HPDE6-E6E7 (cell line): ENCODE measurements at regions not wholly inside any gene's neighbourhood (a gene's known extent, or its start where the extent isn't known, plus 50 kb on each side); places are given as distances from the start of the nearest gene placed in this dataset.

Source experiments
- DNase-seq: peaks from one replicate; pipeline ENCODE4 v3.0.0; 2011; ENCODE audit warnings: missing footprints; ENCODE audit errors: extremely low spot score

DNA sequence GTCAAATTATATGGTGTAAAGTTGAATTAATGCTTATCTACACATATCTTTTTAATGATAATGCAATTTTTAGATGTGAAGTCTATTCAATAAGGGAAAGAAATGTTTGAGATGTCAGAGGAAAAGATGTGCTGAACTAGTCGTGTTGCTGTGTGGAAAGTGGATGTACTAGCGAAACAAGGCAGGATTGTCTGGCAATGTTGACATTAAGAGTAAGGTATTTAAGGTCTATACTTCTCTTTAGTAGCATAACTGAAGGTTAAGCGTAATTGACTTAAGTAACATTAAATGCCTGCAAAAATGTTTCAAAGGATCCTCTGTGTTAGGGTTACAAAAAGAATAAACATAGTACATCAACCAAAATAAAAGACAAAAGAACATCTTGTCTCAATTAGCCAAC lies 787.3 kb upstream of the KLHL1 start:
- no peak for DNase-seq

DNA sequence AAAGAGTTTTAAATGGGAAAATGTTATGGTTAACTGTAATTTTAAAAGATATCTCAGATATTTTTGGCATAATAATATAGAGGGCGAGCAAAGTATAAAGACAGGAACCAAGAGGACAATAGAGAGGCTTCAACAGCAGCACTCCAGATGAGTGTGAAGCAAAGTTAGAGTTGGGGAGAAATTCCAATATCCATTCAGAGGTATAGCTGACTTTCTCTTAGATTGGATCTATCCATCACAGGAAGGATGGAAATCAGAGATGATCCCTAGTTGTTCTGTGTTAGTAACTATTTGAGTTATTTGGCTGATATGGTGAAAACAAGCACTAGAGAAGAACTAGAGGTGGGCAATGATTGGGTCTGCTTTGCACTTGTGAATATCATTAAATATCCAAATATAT lies 786.0 kb upstream of the KLHL1 start:
- DNase-seq: no peak

DNA sequence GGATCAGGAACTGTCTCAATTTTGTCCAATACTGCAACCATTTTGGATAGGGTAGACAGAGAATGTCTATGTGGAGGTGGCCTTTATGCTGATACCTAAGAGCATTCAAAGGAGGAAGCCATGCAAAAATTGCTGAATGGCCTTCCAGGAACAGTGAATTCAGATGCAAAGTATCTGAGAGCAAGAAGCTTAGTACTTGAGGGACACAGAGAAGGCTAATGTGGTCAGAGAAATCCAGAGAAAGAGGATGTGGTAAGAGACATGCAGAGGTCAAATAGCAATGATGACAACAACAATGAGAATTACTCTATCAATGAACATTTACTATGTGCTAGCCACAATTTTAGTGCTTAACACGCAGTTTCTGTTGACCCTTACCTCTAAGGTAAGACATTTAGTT lies 785.6 kb upstream of the KLHL1 start:
- no peak for DNase-seq

DNA sequence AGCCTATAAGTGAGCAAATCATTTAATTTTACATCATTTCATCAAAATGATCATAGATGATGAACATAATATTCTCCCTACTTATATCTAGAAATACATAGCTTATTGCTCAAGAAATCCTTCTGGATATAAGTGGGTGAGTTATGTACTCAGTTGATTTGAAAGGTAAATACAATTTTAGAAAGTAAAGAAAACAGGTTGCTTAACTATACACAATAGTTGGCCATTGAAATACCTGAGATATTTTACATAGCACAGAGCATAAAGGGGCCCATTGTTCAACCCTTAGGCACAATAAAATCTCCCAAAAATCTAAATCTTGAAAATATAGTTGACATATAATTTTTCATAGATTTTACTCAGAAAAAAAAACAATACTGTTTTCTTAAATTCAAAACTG lies 782.0 kb upstream of the KLHL1 start:
- DNase-seq: no peak

- DNase-seq: no peak
Measured at GRCh38 chr13:70889163-70889562, 780.9 kb upstream of the KLHL1 start.

DNA sequence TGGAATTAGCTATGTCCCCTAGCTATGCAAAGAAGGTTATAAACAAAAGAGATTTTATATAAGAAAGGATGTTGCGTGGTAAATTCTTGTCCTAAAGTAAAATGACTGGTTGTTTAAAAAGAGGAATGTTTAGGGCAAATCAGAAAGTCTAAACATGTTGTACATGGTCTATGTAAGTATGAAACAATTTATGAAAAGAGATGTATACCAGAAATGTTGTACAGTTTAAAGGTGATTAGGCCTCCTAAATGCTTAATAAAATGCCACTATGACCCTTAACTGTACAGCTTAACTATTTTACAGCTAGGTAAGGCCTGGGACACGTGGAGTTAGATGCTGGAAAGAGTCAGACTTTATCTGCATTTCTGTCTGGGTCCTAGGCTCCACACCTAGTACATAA lies 775.9 kb upstream of the KLHL1 start:
- DNase-seq: no peak

- DNase-seq: no peak
Measured at GRCh38 chr13:70874636-70875035, 766.4 kb upstream of the KLHL1 start.

GRCh38 chr13:70864731-70865130 lies 756.5 kb upstream of the KLHL1 start:
- DNase-seq: no peak

DNA sequence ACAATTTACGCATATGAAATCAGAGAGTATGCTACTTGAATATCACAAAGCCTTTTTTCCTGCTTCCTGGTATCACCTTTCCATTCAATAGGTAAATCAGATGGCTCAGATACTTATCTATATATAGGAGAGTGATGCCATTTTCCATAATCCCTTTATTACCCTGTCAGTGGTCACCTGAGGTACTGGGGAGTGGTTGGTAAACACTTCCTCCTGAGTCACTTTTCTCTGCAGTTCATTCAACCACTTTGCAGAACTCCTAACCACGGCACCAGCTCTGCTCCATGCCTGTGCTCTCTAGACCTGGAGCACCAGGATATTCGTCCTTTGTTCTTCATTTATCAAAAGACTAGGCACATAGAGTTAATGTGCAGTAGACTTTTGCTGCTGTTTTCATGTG lies 748.5 kb upstream of the KLHL1 start:
- DNase-seq: peak; percentile 19

GRCh38 chr13:70856025-70856424 lies 747.8 kb upstream of the KLHL1 start:
- no peak for DNase-seq

GRCh38 chr13:70849222-70849621 lies 741.0 kb upstream of the KLHL1 start:
- DNase-seq: no peak

- DNase-seq: no peak
Measured at GRCh38 chr13:70844391-70845108, 736.3 kb upstream of the KLHL1 start.

DNA sequence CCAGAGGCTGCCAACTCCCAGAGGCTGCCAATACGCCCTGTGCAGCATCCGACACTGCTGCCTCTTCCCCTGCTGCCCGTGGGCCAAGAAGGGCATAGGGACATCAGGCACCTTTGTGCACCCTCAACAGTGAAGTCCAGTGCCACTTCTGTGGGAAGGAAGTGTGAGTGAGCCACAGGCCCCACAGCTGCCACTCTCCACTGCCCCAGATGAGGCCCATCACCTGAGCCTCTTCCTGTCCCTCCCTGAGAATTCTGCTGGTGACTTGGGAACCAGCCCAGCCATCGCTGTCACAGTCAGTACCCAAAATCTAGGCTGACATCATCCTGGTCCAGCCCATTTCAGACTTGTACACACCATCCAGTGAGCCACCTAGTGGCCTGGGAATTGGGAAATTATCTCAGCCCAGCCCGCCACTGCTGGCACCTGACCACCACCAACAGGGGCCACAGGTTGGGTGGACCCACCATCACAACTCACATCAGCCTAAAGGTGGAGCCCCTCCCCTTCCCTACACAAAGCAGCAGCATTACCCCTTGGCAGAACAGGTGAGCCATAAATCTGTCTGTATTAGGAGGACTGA lies 733.9 kb upstream of the KLHL1 start:
- no peak for DNase-seq

GRCh38 chr13:70841240-70842061 lies 733.2 kb upstream of the KLHL1 start:
- no peak for DNase-seq

DNA sequence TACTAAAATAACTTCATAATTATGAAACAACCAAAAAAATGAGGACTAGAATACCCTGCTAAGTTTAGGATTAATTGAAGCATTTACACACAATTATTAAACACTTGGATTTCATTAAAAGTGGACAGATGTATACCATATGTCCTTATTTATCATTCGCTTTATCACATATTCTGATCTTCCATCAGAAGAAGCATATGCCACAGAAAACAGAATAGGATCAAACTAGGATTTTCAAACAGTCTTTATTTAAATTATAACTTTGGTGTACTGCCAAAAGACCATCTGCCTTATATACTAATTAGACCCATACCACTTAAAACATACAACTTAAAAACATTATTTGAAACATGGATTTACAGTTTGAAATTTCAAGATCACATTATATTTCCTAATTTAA lies 727.1 kb upstream of the KLHL1 start:
- DNase-seq: no peak

GRCh38 chr13:70829748-70830147 lies 721.5 kb upstream of the KLHL1 start:
- no peak for DNase-seq

DNA sequence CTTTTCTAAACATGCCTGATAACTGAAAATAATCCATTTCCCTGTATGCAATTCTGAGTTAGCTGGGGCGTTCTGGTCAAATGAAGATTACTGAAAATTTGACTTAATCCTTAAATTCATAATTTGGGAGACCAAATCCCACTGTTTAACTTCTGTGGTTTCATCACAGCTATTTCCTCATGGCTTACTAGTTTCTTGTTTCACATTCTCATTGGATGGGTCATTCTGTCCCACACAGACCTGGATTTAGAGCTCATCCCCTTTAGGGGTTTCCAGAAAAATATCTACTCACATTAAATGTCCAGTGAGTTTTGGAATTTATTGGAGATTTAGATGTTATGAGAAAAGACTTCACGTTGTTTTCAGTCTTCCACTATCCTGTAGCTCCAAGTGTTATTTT lies 709.3 kb upstream of the KLHL1 start:
- no peak for DNase-seq

GRCh38 chr13:70816853-70817252 lies 708.6 kb upstream of the KLHL1 start:
- DNase-seq: no peak

DNA sequence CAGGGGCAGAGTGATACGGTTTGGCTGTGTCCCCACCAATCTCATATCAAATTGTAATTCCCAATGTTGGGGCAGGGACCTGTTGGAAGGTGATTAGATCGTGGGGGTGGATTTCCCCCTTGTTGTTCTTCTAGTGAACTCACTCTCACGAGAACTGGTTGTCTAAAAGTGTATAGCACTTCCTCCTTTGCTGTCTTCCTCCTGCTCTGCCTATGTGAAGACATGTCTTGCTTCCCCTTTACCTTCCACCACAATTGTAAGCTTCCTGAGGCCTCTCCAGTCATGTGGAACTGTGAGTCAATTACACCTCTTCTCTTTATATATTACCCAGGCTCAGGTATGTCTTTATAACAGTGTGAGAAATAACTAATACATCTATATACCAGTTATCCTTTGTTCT lies 706.4 kb upstream of the KLHL1 start:
- no peak for DNase-seq

- no peak for DNase-seq
Measured at GRCh38 chr13:70812481-70812880, 704.2 kb upstream of the KLHL1 start.

- no peak for DNase-seq
Measured at GRCh38 chr13:70809588-70809987, 701.3 kb upstream of the KLHL1 start.

DNA sequence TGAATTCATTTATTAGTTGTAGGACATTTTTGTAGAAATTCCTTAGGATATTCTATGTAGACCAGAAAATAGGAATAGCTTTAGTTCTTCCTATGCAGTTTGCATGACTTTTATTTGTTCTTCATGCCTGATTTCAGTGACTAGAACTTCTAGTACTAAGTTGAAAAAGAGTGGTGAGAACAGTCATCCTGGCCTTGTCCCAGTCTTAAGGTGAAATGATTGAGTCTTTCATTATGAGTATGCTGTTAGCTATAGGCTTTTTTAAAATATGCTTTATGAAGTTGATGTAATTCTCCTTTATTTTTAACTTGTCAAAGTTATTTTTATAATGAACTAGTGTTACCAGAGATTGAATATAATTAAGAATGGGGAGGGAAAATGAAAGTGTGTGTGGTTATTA lies 690.1 kb upstream of the KLHL1 start:
- DNase-seq: no peak

DNA sequence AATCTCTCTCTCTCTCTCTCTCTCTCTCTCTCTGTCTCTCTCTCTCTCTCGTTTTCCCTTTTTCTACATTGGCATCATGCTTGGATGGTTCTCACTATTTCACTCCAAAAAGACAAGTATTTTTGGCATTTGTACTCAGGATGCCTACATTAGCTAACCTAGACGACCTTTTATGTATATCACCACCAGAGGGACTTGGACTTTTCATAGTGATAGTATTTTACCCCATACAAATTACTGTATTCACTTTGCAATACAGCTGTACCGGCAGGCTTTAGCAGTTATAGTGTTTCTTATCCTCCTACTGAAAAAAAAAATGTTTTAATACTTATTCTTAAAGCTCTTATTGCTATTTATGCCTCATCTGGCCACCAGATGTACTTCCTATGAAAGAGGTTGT lies 687.2 kb upstream of the KLHL1 start:
- no peak for DNase-seq
